ENCODE measurements at regions not wholly inside any gene's neighbourhood (a gene's known extent, or its start where the extent isn't known, plus 50 kb on each side); places are given as distances from the start of the nearest gene placed in this dataset.

GRCh38 chr6:120129228-120129627 is 779.7 kb upstream of the MAN1A1 start:
- no peak for TF ChIP-seq POLR2AphosphoS5 (IDR thresholded peaks at IDR 0.05; ENCODE audit: low read depth, low read length)
- TF ChIP-seq SIN3A (IDR thresholded peaks at IDR 0.05; ENCODE audit: borderline replicate concordance, insufficient read depth, low read length), result no peak
- TF ChIP-seq REST (IDR thresholded peaks at IDR 0.05; ENCODE audit: insufficient read depth in 1 of 2, low read depth in 2 of 2, low read length in 2 of 2), result no peak
- no peak for TF ChIP-seq TAF1 (IDR thresholded peaks at IDR 0.05; ENCODE audit: borderline replicate concordance, insufficient read depth, low read length)
- TF ChIP-seq FOXP2 (optimal IDR thresholded peaks at IDR 0.05; ENCODE audit: borderline replicate concordance, extremely low read depth, extremely low read length, insufficient read depth), result no peak

All from PFSK-1 (cell line).